K562 (cell line): ENCODE measurements at regions not wholly inside any gene's neighbourhood (a gene's known extent, or its start where the extent isn't known, plus 50 kb on each side); places are given as distances from the start of the nearest gene placed in this dataset.

Experiments
- CREM ChIP-seq: IDR thresholded peaks from 2 replicates; pipeline ENCODE4 v1.6.1; 2014; ENCODE audit warnings: antibody characterized with exemption, low read depth
- CTCF ChIP-seq, 3 experiments: IDR thresholded peaks in 2 of 3; conservative IDR thresholded peaks in 1 of 3; 2 replicates each; pipeline ENCODE4 v1.5.1; 2011 to 2012; ENCODE audit warnings: low read length in 3 of 3, mild to moderate bottlenecking in 3 of 3, control low read depth in 2 of 3, improper control_type of control experiment in 1 of 3, inconsistent platforms in 1 of 3, low read depth in 1 of 3, mixed read lengths in 1 of 3, moderate library complexity in 1 of 3; ENCODE audit not compliant: insufficient read depth in 2 of 3
- FOXO4 ChIP-seq: fragments of 450-650 bp; formaldehyde crosslinking; IDR thresholded peaks from 2 replicates; pipeline ENCODE4 v1.4.0; 2020; ENCODE audit warnings: mild to moderate bottlenecking, moderate library complexity
- PCBP2 ChIP-seq: fragments of 200-400 bp; formaldehyde crosslinking; IDR thresholded peaks from 2 replicates; pipeline ENCODE4 v1.6.1; 2018; ENCODE audit warnings: low read length, low read depth, mild to moderate bottlenecking, moderate library complexity; ENCODE audit not compliant: poor library complexity, severe bottlenecking
- POLR2A ChIP-seq: fragments of 450-650 bp; conservative IDR thresholded peaks from 2 replicates; pipeline ENCODE4 v1.6.1; 2016
- PREB ChIP-seq: sonication (generic); formaldehyde crosslinking; IDR thresholded peaks from 2 replicates; pipeline ENCODE4 v1.8.1; 2023; ENCODE audit warnings: mild to moderate bottlenecking, missing genetic modification reagents
- SP1 ChIP-seq: sonication (generic); formaldehyde crosslinking; IDR thresholded peaks from 2 replicates; pipeline ENCODE4 v1.8.1; 2022; ENCODE audit warnings: mild to moderate bottlenecking, missing genetic modification reagents
- TARDBP ChIP-seq: fragments of 450-650 bp; IDR thresholded peaks from 2 replicates; pipeline ENCODE4 v1.6.1; 2016
- ZBTB43 ChIP-seq: sonication (generic); formaldehyde crosslinking; IDR thresholded peaks from 2 replicates; pipeline ENCODE4 v1.8.0; 2023; ENCODE audit warnings: mild to moderate bottlenecking, missing genetic modification reagents
- ZNF766 ChIP-seq: fragments of 200-800 bp; sonication (Bioruptor generic); conservative IDR thresholded peaks from 2 replicates; pipeline ENCODE4 v1.6.1; 2016; ENCODE audit warnings: missing genetic modification characterization, missing compliant biosample characterization
- ZNF79 ChIP-seq: fragments of 250-450 bp; sonication (Bioruptor Pico); IDR thresholded peaks from 2 replicates; pipeline ENCODE4 v1.4.0; 2020; ENCODE audit warnings: low read depth, mild to moderate bottlenecking, moderate library complexity

GRCh38 chr5:165310031-165310430 lies 1804.6 kb downstream of the MAT2B start:
- TF ChIP-seq SP1 = no peak
- TF ChIP-seq PCBP2 = no peak
- TF ChIP-seq PREB = no peak
- no peak for TF ChIP-seq CTCF (IDR thresholded peaks at IDR 0.05 in 2 of 3, conservative IDR thresholded peaks at IDR 0.05 in 1 of 3; ENCODE audit: insufficient read depth in 2 of 3, low read depth in 1 of 3, low read length in 3 of 3)
- no peak for TF ChIP-seq ZBTB43
- TF ChIP-seq ZNF79 (CRISPR knock-in tag) = no peak
- TF ChIP-seq POLR2A = no peak
- TF ChIP-seq CREM = no peak
- no peak for TF ChIP-seq TARDBP
- no peak for TF ChIP-seq ZNF766
- TF ChIP-seq FOXO4 (CRISPR knock-in tag) = no peak
